HG03135 (cell line): ENCODE measurements at regions not wholly inside any gene's neighbourhood (a gene's known extent, or its start where the extent isn't known, plus 50 kb on each side); places are given as distances from the start of the nearest gene placed in this dataset.

Experiments
- ATAC-seq: cut with Tn5 transposase; IDR thresholded peaks from one replicate; pipeline ENCODE4 v1.9.1; 2021; ENCODE audit warnings: mild to moderate bottlenecking, moderate library complexity; ENCODE audit not compliant: unreplicated experiment

DNA sequence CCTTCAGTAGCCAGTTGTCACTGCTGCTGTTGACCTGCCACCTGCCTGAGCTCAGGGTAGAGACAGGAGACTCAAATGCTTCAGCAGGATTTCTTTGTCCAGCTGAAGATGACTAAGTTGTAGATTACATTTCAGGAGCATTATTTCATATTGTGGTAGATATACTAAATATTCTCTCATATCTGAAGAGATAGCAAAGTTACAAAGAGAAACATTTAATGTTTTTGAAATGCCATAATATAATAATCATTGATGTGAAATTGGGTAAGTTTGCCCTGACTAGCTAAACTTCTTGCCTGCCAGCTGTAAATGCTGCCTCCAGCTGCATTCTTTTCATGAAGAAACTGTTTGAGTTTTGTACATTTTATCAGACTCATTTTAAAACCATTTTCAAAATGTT is 247.6 kb upstream of the CNKSR2 start:
- ATAC-seq, result no peak

GRCh38 chrX:21131346-21131745 is 242.9 kb upstream of the CNKSR2 start:
- no peak for ATAC-seq

DNA sequence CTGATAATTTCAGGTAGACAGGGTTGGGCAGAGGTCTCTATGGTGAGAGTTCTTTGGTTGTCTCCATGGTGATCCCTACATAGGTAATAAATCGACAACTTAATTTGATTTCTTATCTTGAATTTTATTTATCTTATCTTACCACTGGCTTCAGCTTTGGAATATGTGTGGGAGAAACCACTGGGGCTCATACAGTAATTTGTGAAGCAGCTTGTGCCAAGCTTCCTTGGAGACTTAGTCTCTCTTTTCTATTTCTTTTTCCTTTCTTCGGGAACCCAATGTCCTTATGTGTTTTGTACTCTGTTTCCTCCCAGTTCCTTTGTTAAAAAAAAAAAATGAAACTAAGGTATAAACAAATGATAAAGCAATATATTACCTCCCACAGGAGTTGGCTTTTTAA is 242.4 kb upstream of the CNKSR2 start:
- ATAC-seq, result no peak

DNA sequence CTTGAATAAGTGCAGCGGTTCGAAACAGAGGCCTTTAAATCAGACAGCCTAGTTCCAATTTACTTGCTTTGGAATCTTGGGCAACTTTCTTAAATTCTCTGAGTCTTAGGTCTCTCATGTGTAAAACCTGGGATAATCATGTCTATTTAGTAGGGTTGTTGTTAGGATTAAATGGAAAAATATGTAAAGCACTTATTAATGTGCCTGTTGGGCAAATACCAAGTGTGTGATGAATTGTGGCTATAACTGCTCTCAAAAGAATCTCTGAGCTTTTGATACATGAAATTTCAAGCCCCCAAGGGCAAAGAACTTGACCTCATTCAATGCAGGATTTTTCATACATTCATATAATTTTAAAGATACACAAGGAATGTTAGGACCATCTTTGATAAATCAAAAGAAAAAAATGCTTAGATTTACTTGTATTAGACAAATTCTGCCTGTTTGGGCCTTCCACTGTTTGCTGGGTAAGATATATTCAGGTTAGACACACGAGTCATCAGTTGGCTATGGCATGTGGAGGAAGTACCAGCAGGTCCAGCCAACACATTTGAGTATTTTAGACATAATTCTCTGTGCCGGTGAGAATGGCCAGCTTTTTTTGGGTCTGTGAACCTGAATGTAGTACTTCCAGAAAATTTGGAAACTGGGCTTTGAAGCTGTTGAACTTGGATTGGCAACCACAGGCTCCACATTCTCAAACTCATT is 241.4 kb upstream of the CNKSR2 start:
- ATAC-seq, result no peak

- ATAC-seq, result no peak
Observed at GRCh38 chrX:21150208-21150607, 224.0 kb upstream of the CNKSR2 start.

DNA sequence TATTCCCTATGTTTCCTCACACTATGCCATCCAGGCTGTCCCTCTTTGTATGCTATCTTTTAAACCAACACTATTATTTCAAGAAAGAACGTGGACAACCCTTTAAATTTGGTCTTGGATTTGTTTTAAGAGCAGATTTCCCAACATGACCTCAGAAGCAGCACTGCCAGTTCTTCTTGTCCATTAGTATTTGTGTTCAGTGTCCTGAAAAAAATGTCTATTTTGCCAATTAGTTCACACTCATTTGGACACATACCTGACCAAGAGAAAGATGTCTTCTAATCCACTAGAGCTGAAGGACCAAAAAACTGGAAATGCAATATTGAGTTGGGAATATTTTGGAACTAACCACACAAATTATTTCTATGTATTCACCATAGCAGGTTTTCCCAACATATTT is 223.2 kb upstream of the CNKSR2 start:
- ATAC-seq, result no peak

DNA sequence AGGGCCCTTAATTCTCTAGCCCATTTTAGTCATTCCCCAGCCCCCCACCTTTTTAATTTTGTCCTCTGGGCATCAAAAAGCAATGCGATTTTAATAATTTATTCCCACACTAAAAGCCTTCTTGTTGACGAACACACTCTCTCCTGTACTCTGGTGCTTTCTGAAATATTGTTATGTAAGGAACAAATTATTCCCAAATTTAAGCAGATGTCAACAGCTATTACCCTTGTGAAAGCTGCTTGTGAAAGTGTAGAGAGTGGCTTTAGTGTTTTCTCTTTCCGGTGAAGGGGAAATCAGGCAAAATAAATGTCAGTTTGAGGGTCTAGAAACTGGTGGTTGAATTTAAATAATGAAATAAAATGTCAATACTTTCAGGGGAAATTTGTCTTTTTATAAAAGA is 221.2 kb upstream of the CNKSR2 start:
- ATAC-seq, result no peak

DNA sequence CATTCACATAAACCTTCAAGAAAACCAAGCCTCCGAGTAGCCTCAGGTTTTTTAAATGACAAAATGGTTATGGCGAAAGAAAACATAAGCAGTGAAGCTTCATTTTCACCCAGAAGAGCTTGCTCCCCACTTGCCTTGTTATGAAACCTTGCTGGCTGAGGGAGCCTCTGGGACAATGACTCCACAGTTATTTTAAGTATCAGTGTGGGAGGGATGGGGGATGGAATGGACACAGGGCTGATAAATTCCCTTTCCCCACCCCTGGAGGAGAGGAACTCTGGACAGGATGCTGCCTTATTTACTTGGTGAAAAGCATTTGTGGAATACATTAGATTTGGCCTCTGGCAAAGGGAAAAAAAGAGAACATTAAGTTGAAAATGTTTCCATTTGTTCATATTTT is 220.7 kb upstream of the CNKSR2 start:
- ATAC-seq, result no peak

DNA sequence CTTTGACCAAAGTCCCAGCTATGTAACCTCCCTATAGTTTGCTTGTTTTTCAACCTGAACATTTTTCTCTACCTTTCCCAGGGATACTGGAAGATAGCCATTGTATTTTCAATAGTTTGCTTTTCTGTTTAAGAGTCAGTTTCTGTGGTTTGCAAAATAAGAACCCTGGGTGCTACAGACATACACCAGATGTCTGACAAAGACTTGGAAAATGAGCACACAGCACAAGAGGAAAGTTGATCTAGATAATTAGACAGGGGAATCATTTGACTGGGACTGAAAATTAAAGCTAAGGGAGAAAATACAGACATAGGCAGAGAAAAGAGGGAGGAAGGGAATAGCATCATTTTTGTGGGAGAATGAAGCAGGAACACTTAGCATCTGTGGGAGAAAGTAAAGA is 218.3 kb upstream of the CNKSR2 start:
- no peak for ATAC-seq

GRCh38 chrX:21156632-21157031 is 217.6 kb upstream of the CNKSR2 start:
- no peak for ATAC-seq

DNA sequence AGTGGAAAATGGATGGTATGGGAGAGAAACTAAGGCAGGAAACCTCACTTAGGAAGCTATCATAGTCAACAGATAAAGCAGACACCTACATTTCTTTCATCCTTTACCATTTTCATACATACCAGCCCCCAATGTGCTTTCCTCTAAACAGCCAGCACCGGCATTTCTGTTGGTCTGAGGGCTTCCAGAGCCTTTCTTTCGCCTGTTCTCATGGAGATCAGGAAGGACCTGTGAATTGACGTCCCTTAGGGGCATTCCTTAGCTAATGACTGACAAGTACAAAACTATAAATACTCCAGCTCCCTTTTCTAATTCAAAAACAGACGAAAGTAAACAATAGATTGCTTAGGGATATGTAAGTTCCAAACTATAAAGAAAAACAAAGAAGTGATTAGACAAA is 215.5 kb upstream of the CNKSR2 start:
- ATAC-seq, result no peak

GRCh38 chrX:21166272-21166982 is 207.8 kb upstream of the CNKSR2 start:
- no peak for ATAC-seq

DNA sequence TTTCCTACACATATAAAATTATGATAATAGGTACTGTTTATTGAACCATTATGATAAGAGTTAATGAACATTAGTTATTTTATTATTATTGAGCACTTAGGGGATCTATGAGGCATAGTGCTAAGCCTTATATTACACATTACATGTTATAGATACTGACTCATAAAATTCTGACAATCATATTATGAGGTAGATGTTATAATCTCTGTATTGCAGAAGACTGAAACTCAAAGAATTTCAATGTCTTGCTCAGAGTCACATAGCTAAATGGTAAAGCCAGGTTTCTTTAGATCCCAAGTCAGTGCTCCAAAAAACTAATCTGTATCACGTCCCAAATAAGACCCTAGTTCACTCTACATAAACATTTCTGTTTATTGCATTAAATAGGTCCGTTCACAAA is 207.2 kb upstream of the CNKSR2 start:
- no peak for ATAC-seq

GRCh38 chrX:21167494-21167893 is 206.7 kb upstream of the CNKSR2 start:
- no peak for ATAC-seq

- no peak for ATAC-seq
Observed at GRCh38 chrX:21168401-21169160, 205.6 kb upstream of the CNKSR2 start.

DNA sequence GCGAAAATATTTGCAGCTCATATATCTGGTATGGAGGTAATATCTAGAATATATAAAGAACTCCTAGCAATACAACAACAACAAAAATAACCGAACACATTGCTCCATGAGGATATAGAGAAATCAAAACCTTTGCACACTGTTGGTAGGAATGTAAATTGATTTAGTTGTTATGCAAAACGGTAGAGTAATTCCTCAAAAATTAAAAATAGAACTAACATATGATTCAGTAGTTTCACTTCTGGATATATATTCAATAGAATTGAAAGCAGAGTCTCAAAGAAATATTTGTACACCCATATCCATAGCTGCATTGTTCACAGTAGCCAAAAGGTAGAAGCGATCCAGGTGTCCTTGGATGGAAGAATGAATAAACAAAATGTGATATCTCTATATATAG is 203.0 kb upstream of the CNKSR2 start:
- ATAC-seq, result no peak

DNA sequence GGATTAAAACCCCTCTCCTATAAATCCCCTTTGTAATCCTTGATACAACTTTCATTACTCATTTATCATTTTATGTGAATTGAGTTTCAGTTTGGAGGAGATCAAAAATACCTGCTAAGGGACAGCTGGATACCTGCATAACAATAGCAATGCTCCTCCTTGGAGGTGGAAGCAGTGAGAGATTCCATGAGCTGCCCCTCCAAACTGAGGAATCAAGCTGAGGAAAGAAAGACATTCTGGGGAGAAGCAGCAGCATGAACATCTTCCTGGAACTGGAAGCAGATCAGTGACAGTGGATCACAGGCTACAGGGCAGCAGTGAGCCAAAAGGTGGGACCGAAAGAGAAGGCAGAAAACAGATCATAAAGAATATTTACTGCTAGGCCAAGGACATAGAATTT is 199.8 kb upstream of the CNKSR2 start:
- ATAC-seq, result no peak

GRCh38 chrX:21176921-21177571 is 197.2 kb upstream of the CNKSR2 start:
- no peak for ATAC-seq

- ATAC-seq, result no peak
Observed at GRCh38 chrX:21181232-21181853, 192.9 kb upstream of the CNKSR2 start.

GRCh38 chrX:21193196-21193595 is 181.0 kb upstream of the CNKSR2 start:
- ATAC-seq, result no peak

- no peak for ATAC-seq
Observed at GRCh38 chrX:21194526-21194925, 179.7 kb upstream of the CNKSR2 start.
